Osteocyte (in vitro differentiated cells): ENCODE measurements at regions not wholly inside any gene's neighbourhood (a gene's known extent, or its start where the extent isn't known, plus 50 kb on each side); places are given as distances from the start of the nearest gene placed in this dataset.
A peak's percentile ranks its signal among the peaks of the same experiment; 100 is the strongest.

ENCODE experiments used
- DNase-seq: peaks from one replicate; pipeline ENCODE4 v3.0.0; 2021; ENCODE audit warnings: mixed read lengths; ENCODE audit not compliant: unreplicated experiment; ENCODE audit errors: extremely low spot score
- H3K27ac Mint-ChIP-seq: one replicate; pipeline ENCODE4 v1.8.0; 2021; ENCODE audit warnings: mild to moderate bottlenecking, mixed read lengths; ENCODE audit not compliant: unreplicated experiment
- H3K27me3 Mint-ChIP-seq: one replicate; pipeline ENCODE4 v1.8.0; 2021; ENCODE audit warnings: mixed read lengths; ENCODE audit not compliant: unreplicated experiment
- H3K36me3 Mint-ChIP-seq: one replicate; pipeline ENCODE4 v1.8.0; 2021; ENCODE audit warnings: mixed read lengths; ENCODE audit not compliant: unreplicated experiment
- H3K4me1 Mint-ChIP-seq: one replicate; pipeline ENCODE4 v1.8.0; 2021; ENCODE audit warnings: mixed read lengths; ENCODE audit not compliant: unreplicated experiment
- H3K4me3 Mint-ChIP-seq: one replicate; pipeline ENCODE4 v1.8.0; 2021; ENCODE audit warnings: mild to moderate bottlenecking, moderate library complexity, mixed read lengths; ENCODE audit not compliant: unreplicated experiment
- H3K9me3 Mint-ChIP-seq: one replicate; pipeline ENCODE4 v1.8.0; 2021; ENCODE audit warnings: mixed read lengths; ENCODE audit not compliant: unreplicated experiment
- CTCF ChIP-seq: fragments of 200-600 bp; sonication (generic); IDR thresholded peaks from 2 replicates; pipeline ENCODE4 v1.5.0; 2021; ENCODE audit warnings: antibody characterized with exemption, mild to moderate bottlenecking, moderate library complexity

GRCh38 chr12:89951050-89951693 lies 242.5 kb upstream of the ATP2B1 start:
- no peak for TF ChIP-seq CTCF
- no peak overlapping the region for H3K4me3 Mint-ChIP-seq
- no peaks in the 10 kb centered on the region for H3K9me3 Mint-ChIP-seq
- H3K36me3 Mint-ChIP-seq, result no peaks in the 10 kb centered on the region
- H3K4me1 Mint-ChIP-seq, result peaks cover 45% of the 10 kb centered on the region
- no peak overlapping the region for H3K27ac Mint-ChIP-seq
- H3K27me3 Mint-ChIP-seq, result no peaks in the 10 kb centered on the region
- DNase-seq, result no peak

- DNase-seq, result no peak
- Mint-ChIP-seq H3K27ac (no peak overlapping the region), H3K9me3 (no peaks in the 10 kb centered on the region), H3K4me3 (no peak overlapping the region), H3K27me3 (no peaks in the 10 kb centered on the region), H3K4me1 (peaks cover 45% of the 10 kb centered on the region), H3K36me3 (no peaks in the 10 kb centered on the region)
- no peak for TF ChIP-seq CTCF
These were observed 241.8 kb upstream of the ATP2B1 start for GRCh38 chr12:89950421-89950820.

GRCh38 chr12:89949457-89950195 lies 241.0 kb upstream of the ATP2B1 start:
- Mint-ChIP-seq H3K4me3 (no peak overlapping the region), H3K27ac (no peak overlapping the region), H3K9me3 (no peaks in the 10 kb centered on the region), H3K36me3 (no peaks in the 10 kb centered on the region), H3K4me1 (peaks cover 47% of the 10 kb centered on the region), H3K27me3 (no peaks in the 10 kb centered on the region)
- no peak for DNase-seq
- TF ChIP-seq CTCF, result no peak

- H3K36me3 Mint-ChIP-seq, result no peaks in the 10 kb centered on the region
- peak overlapping the region; percentile 80 for H3K27ac Mint-ChIP-seq
- no peaks in the 10 kb centered on the region for H3K27me3 Mint-ChIP-seq
- no peak for DNase-seq
- H3K9me3 Mint-ChIP-seq, result no peaks in the 10 kb centered on the region
- H3K4me1 Mint-ChIP-seq, result peaks cover 57% of the 10 kb centered on the region
- H3K4me3 Mint-ChIP-seq, result no peak overlapping the region
- TF ChIP-seq CTCF, result no peak
These were observed 239.9 kb upstream of the ATP2B1 start for GRCh38 chr12:89948271-89949175.
